ENCODE measurements at regions not wholly inside any gene's neighbourhood (a gene's known extent, or its start where the extent isn't known, plus 50 kb on each side); places are given as distances from the start of the nearest gene placed in this dataset.
A peak's percentile ranks its signal among the peaks of the same experiment; 100 is the strongest.
"Not testable (repeated sequence)": the region's sequence is repeated elsewhere in the genome, so short reads cannot be mapped to it uniquely, and the experiment has no call there.

DNA sequence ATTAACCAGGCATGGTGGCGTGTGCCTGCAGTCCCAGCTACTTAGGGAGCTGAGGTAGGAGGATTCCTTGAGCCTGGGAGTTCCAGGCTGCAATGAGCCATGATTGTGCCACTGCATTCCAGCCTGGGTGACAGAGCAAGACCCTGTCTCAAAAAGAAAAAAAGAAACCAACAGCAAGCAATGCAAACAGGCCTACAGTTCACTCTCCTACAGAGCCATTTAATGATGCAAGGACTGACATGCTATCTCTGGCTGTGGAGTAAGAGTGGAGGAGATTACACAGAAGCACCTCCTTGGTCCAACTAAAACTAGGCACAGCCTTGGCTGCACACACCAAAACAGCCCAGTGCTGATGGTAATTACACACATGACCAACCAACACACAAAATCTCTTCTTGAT lies 127.5 kb upstream of the SOD1 start:
- no peak for DNase-seq (ENCODE audit: low read depth)

DNA sequence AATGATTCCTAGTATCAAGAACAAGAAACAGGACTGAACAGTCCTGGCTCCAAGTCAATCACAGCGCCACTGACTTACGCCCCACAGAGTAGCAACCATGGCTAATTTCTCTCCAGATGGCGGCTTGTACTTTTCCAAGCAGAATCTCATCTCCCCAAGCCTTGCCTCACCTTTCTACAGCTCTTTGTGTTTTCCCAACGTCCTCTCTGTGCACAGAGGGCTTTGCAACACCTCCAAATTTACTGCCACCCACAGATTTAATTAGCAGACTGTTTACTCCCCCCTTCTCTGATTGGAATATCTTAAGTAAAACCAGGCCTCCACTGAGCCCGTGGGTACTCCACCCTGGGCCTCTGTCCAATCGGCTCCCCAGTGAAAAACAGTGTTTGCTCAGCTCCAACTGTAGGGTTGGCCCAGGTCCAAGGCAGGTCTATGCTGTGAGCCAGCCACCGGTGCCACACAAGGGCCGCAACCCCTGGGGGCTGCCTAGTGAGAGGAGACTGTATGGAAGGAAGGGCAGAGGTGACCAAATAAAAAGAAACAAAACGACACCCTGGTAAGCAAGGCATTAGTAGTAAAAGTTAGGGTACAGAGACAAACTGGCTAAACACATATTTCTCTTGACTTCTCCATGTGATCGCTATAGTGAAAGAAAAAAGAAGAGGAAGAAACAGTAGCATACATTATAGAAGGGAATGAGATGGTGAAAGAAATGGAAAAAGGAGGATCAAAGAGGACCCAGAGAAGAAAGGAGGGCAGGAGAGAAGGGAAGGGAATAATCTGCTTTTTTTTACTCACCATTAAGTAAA lies 128.4 kb upstream of the SOD1 start:
- no peak for DNase-seq (ENCODE audit: low read depth)

DNA sequence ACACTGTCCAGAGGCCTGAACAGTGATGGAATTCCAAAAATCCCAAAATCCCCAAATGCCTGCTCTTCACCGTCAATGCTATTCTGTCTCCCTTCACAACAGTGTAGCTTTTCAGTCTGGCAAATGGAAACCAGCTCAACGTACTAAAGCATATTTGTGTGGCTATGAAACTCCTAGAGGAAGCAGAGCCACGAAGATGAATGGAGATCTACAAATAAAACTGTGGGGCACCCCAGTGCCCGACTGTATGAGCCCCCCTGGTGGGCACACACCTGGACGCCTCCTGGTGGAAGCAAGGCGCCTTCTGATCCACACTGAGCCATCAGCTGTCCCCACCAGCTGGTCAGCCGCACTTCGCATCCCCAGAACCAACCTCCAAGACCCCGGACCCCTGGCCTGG lies 129.1 kb upstream of the SOD1 start:
- DNase-seq (ENCODE audit: low read depth), result no peak

DNA sequence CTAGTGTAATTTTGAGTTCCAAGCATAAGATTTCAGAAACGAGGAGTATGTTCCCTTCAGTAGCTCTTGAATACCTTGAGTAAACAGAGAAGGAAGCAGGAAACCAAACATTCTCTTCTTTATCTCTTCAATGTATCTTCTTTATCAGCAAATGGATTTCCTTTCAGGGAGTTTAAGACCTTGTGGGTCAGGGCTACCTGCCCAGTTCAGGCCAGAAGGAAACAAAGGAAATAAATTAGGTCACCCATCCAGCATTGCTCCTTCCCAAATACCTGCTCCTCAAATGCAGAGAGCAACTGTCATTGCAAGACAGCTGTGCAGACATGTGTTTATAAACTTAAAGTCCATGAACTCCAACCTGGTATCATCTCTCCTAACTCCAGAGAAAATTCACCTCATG lies 130.1 kb upstream of the SOD1 start:
- DNase-seq (ENCODE audit: low read depth), result no peak

DNA sequence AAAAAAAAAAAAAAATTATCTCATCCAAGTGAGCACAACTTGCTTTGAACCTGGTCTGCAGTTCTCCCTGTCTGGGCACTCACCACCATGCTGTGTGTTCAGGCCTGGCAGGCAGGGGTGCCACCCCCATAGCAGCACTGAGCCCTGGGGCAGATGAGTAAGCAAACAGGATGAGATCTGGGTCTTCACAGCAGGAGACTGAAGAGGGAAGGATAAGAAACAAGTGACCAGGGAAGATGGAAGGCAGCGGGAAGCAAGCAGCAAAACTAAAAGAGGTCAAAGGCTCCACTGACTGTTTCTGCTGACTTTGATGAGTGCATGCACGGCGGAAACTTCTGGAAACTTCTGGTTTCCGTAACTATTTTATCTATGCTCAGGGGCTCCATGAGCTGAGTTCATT lies 133.5 kb upstream of the SOD1 start:
- DNase-seq (ENCODE audit: low read depth), result no peak

DNA sequence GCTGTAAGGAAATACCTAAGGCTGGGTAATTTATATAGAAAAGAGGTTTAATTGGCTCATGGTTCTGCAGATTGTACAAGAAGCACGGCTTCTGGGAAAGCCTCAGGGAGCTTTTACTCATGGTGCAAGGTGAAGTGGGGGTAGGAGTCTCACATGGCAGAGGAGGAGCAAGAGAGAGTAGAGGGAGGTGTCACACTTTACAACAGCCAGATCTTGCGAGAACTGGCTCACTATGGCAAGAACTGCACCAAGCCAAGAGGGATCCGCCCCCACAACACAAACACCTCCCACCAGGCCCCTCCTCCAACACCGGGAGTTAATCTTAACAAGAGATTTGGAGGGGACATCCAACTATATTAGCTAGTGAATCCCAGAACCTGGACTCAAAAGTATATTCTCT lies 135.4 kb upstream of the SOD1 start:
- DNase-seq (ENCODE audit: low read depth), result no peak

DNA sequence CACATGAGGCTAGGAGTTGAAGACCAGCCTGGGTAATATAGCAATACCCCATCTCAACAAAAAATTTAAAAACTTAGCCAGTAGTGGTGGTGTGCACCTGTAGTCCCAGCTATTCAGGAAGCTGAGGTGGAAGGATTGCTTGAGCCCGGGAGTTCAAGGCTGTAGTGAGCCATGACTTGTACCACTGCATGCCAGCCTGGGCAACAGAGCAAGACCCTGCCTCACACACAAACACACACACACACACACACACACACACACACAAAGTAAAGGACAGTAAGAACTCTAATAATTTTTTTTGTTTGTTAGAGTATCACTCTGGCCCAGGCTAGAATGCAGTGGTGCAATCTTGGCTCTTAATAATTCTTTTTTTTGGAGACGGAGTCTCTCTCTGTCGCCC lies 138.0 kb upstream of the SOD1 start:
- no peak for DNase-seq (ENCODE audit: low read depth)

DNA sequence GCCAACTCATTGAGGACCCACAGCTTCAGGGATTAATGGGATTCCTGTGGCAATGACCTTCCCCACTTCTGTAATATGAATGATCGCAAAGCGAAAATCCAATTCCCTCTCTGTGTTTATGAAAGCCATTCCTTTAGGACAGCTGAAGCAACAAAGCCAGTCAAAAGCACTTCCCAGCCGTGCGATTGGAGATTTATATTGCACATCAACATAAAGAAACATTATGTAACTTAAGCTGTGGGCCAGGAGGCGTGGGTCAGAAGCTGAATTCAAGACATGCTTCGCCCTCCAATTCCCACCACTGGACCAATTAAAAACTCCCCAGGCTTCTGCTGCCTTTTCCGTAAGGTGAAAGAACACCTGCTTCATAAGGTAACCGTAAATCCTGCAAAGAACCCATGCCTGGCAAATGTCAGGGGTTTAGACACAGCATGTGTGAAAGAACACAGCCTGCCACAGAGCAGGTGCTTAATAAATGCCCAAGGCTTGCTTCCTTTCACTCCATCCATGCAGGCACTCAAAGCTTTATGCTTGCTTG lies 138.9 kb upstream of the SOD1 start:
- peak; percentile 63 for DNase-seq (ENCODE audit: low read depth)

DNA sequence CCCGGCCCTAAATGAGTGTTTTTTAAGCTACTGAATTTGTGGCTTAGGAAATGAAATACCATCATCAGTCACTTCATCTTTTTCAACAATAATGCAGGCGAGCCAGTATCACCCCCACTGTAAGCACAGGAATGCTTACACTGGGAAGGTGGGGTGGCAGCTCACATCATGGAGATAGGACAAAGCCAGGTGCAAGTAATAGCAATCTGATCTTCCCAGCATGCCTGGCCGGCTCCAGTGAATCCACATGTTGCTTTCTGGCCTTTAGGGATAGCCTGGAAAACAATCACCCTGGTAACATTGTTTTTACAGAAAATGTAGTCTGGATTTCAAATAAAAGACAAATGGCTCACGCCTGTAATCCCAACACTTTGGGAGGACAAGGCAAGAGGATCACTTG lies 140.9 kb upstream of the SOD1 start:
- DNase-seq (ENCODE audit: low read depth), result no peak

DNA sequence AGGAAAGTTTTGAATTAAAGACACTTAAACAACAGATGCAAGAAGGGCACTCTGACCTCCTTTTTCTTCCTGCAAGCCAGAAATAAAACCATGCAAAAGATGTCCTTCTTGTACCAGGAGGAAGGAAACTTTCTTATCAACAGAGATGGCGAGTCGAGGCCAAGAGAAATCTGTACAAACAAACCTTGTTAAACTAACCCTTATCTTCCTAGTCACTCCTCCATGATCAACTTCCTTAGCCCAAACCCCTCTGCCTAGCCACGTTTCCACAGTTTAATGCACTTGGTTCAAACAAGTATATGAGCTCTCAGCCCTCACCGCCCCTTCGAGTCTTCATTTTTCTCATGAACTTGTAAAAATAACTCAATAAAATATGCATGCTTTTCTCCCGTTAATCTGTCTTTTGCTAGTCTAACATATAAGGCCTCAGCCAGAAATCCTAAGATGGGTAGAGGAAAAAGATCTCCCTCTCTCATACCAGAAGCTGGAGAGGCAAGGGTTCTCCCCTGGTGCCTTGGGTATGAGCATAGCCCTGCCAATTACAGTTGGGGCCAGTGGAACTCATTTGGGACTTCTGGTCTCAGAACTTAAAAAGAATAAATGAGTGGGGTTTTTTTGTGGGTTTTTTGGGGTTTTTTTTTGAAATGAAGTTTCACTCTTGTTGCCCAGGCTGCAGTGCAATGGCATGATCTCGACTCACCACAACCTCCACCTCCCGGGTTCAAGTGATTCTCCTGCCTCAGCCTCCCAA lies 141.7 kb upstream of the SOD1 start:
- no peak for DNase-seq (ENCODE audit: low read depth)

DNA sequence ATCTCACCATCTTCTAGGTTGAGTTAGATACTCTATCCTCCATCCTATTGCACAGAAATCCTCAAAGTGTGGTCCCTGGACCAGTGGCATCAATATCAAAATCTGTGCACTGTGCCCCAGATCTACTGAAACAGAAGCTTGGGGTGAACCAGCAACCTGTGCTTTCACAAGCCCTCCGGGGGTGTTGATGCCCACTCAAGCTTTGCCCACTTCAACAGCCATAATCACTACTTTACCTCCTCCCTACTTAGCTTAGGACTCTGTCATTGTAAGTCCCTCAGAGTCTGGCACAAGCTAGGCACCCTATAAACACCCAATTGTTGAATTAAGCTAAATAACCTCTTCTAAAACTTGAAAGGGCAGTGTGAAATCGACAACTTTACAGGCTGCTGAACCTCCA lies 144.2 kb upstream of the SOD1 start:
- no peak for DNase-seq (ENCODE audit: low read depth)

DNA sequence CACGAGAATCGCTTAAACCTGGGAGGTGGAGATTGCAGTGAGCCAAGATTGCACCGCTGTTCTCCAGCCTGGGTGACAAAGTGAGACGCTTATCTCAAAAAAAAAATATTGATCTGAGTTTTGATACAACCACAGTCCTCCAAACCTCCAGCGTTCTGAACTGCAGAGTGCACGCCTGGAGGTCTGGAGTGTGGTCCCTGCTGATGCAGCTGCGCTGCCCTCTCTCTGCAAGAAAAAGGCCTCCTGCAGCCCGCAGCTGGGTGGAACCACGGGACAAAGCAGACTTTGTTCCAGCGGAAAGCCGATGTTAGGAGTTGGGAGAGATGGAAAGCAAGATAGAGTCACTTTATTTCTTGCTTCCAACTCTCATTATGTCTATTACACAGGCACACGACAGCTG lies 144.9 kb upstream of the SOD1 start:
- no peak for DNase-seq (ENCODE audit: low read depth)

DNA sequence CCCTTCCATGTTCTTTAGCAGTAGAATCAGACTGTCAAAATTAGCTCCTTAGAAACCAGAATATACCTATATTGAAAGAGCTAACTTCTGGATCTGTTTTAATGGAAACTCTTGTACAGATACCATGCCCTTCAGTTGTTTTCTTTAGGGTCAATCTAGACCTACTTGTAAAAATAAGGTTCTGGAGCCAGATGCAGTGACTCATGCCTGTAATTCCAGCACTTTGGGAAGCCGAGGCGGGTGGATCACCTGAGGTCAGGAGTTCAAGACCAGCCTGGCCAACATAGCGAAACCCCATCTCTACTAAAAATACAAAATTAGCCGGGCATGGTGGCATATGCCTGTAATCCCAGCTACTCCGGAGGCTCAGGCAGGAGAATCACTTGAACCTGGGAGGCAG lies 146.0 kb upstream of the SOD1 start:
- not testable (repeated sequence) for DNase-seq (ENCODE audit: low read depth)

DNA sequence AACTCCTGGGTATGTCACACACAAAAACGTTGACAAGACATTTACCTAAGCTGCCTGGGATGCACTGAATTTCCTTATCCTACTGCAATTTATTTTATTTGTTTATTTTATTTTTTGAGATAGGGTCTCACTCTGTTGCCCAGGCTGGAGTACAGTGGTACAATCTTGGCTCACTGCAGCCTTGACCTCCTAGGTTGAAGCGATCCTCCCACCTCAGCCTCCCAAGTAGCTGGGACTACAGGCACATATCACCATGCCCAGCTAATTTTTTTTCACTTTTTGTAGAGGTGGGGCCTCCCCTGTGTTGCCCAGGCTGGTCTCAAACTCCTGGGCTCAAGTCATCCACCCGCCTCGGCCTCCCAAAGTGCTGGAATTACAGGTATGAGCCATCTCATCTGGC lies 147.5 kb upstream of the SOD1 start:
- DNase-seq (ENCODE audit: low read depth), result not testable (repeated sequence)

DNA sequence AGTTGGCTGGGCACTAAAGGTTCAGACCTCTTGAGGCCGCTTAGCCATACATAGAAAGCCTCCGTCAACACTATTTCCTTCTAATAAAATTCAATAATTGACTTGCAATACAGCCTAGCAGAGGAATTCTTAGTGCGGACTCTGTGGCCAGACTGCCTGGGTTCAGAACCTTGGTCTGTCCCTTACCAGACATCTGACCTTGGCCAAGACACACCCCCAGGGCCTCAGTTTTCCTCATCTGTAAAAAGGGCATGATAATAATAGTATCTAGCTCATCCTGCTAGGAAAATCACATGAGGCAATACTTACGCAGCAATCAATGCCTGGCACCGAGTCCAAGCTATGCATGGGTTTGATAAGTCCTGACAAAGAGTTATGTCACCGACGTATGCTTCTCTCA lies 148.2 kb upstream of the SOD1 start:
- no peak for DNase-seq (ENCODE audit: low read depth)

DNA sequence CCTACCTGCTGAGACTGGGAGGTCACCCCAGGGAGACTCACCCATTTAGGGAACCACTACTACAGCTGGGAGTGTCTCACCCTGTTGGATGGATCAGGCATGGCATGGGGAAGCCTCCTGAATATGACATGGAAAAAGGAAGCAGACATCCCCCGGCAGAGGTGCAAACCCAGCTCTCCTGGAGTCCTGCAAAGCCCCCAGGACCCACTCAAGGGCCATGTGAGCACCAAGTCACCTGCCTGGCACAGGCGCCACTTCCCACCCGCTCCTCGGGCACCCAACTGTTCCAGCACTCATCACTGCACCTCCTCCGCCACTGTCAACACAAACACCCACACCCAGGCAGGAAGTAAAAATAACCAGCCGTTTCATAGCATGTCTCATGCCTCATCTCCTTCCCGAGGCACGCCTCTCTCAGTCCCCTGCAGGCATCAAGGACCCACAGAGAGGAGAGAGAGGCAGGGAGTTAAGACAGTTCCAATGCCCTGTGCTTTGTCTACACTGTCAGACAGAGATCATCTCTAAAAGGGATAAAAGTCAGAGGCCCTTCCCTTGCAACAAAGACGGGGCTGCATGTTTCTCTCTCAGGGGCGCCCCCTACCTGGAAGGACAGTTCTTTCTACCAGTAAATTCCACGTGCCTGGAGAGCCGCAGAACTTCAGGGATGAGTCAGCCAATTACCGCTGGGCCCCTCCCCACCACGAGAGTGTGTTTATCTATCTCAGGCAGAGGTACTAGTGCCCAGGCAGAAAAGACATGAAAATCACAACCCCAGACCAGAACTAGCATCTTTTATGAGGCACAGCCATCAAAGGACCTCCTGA lies 150.1 kb upstream of the SOD1 start:
- DNase-seq (ENCODE audit: low read depth), result no peak

DNA sequence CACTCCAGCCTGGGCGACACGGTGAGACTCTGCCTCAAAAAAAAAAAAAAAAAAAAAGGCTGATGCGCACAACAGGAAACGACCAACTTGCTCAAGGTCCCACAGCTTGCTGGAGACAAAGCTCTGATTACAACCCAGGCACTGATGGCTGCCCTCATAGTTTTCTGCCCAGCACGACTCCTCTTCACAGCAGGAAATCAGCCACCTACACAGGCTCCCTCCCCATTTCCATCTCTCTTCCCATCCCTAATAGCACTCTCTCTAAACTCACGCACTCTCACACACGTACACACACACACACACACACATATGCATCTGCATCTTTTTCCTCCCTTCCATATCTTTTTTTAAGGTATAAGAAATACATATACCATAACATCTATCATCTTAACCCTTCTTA lies 153.5 kb upstream of the SOD1 start:
- no peak for DNase-seq (ENCODE audit: low read depth)

DNA sequence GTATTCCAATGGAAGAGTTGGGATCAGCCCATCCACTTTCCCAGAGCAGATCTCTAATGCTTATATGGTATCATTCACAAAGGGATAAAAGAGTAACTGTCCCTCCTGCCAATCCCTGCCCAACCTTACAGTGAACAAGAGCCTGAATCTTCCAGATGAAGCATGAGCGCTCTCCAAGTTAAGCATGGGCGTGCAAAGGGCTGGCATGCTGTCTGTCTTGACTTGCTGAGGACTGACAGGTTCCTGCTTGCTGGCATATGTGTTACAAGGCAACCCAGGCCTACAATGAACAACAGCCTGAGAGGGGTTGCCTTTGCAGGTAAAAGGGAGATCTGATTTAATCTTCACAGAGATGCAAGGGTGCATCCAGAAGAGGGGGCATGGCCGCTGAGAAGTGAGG lies 155.6 kb upstream of the SOD1 start:
- no peak for DNase-seq (ENCODE audit: low read depth)

DNA sequence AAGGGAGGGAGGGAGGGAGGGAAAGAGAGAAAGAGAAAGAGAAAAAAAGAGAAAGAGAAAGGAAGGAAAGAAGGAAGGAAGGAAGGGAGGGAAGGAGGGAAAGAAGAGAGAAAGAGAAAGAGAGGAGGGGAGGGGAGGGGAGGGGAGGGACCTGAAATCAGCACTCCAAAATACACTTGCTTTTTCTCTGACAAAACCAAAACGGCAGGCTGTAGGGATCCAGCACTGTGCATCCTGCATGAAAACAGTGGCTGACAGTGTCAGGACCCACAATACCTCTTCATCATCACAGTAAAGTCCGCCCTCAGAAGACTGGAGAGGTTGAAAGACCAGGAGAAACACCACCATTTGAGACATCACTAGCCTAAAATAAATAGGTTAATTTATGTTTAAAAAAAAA lies 156.0 kb upstream of the SOD1 start:
- no peak for DNase-seq (ENCODE audit: low read depth)

DNA sequence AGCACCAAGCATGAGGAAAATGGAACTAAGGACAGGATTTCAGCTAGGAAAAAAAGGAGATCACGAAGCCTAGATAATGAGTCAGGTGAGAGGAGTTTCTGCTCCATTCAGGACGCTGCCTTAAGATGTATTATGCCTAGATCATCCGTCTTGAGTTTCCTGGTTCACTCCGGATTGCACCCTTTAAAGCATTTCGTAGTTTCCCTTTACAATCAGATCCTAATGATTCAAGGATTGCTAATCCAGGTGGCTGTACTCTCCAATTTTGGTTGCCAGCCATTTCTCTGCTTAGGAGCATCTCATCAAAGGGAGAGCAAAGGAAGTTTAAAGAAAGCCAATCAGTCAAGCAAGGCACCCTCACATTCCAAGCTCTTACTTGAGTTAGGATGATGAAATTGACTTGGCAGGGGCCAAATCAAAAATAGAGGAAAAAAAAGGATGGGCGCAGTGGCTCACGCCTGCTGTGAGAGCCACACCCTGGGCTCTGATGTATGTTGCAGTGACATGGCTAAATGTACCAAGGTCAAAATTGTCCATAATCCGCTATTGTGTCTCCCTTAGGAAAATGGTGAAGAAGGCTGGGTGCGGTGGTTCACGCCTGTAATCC lies 156.9 kb upstream of the SOD1 start:
- DNase-seq (ENCODE audit: low read depth), result no peak

DNA sequence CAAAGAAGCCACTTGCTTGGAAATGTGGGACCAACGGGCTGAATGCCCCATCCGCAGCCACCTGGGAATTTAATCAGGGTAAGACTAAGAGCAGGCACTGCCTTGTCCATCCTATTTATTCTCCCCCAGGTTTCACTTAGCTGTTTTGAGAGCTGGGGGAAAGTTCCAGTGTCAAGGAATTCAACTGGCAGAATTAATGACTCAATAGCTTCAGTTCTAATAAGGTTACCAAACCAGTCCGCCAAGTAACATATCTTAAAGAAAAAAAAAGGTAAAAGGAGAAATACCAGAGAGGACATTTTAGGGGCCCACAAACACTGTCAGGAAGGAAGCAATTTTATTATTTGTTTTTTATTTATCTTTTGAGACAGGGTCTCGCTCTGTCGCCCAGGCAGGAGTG lies 157.6 kb upstream of the SOD1 start:
- no peak for DNase-seq (ENCODE audit: low read depth)

DNA sequence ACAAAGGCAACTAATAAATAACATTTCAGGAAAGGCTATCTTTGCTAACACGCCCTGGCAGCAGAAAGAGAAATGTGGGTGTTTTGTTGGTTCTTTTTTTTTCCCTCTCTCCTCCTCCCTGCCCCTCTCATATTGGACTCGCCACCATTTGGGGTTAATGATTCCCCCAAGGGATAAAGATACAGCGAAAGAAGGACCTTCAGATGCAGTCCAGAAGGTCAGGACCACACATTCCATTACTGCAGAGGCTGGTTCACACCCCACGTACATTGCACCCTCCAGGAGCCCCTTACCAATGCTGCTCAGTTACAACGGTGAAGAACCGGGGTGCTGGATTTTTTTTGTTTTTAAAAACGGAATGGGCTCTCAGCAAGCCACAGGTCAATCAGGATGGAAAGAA lies 156.9 kb upstream of the TIAM1 start:
- no peak for DNase-seq (ENCODE audit: low read depth)

All from non-pigmented ciliary epithelial cell (primary cell).